ENCODE measurements at regions not wholly inside any gene's neighbourhood (a gene's known extent, or its start where the extent isn't known, plus 50 kb on each side); places are given as distances from the start of the nearest gene placed in this dataset.

DNA sequence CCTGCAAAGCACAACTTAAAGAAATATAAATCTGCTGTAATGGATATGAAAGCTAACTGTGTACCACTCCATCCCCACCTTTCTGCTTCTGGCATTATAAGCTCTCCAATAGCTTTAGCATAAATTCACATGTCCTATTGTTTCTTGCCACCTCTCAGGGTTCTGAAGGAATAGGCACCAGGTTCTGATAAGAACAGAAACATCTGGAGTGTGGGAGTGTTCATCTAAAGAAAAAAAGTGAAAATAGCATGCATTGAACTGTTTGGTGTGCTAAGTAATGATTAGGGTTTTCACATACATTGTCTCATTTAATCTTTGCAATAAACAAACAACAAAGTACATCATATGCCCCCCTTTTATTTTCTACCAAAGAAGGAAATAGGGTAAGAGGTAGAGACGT, 72.3 kb downstream of the FAM76B start:
- H3K27ac ChIP-seq (ENCODE audit: low read length), result no peak overlapping the region
- no peaks in the 10 kb centered on the region for H3K27me3 ChIP-seq (ENCODE audit: control insufficient read depth, insufficient read depth, low read length)
- no peaks in the 10 kb centered on the region for H3K4me1 ChIP-seq (ENCODE audit: control insufficient read depth, insufficient read depth, low read length)
- no peak for DNase-seq (ENCODE audit: low read depth, low spot score)
- H3K4me3 ChIP-seq (ENCODE audit: low read length), result no peak overlapping the region
- H3K36me3 ChIP-seq (ENCODE audit: control insufficient read depth, insufficient read depth, low read length), result no peaks in the 10 kb centered on the region
- no peaks in the 10 kb centered on the region; the same call in 1 of the 2 replicates for H3K9me3 ChIP-seq (ENCODE audit: control insufficient read depth, insufficient read depth, low read length)
- no CpG with 5 or more reads among the region's 1 CpG for WGBS (ENCODE audit: insufficient coverage, insufficient read length)

DNA sequence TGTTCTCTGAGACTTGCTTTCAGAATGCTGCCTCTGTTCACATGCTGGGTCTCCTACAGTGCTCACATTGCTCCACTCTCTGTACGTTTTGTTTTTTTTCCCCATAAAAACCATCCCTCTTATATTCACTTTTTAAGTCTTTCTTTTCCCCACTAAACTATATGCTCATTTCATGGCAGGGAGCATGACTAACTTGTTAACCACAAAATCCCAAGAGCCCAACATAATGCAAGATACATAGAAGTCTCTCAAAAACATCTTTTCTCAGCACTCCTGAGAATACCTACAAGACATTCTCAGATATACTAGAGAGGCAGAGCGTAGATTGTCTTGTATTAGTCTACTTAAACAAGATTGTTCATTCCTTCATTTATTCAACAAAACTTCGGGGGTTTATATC, 73.3 kb downstream of the FAM76B start:
- H3K27ac ChIP-seq (ENCODE audit: low read length), result no peak overlapping the region
- 100% methylated on average over 1 of the region's 3 CpGs for WGBS (ENCODE audit: insufficient coverage, insufficient read length)
- H3K36me3 ChIP-seq (ENCODE audit: control insufficient read depth, insufficient read depth, low read length), result no peaks in the 10 kb centered on the region
- DNase-seq (ENCODE audit: low read depth, low spot score), result no peak
- no peaks in the 10 kb centered on the region for H3K27me3 ChIP-seq (ENCODE audit: control insufficient read depth, insufficient read depth, low read length)
- no peaks in the 10 kb centered on the region for H3K4me1 ChIP-seq (ENCODE audit: control insufficient read depth, insufficient read depth, low read length)
- no peaks in the 10 kb centered on the region; the same call in 1 of the 2 replicates for H3K9me3 ChIP-seq (ENCODE audit: control insufficient read depth, insufficient read depth, low read length)
- H3K4me3 ChIP-seq (ENCODE audit: low read length), result no peak overlapping the region

DNA sequence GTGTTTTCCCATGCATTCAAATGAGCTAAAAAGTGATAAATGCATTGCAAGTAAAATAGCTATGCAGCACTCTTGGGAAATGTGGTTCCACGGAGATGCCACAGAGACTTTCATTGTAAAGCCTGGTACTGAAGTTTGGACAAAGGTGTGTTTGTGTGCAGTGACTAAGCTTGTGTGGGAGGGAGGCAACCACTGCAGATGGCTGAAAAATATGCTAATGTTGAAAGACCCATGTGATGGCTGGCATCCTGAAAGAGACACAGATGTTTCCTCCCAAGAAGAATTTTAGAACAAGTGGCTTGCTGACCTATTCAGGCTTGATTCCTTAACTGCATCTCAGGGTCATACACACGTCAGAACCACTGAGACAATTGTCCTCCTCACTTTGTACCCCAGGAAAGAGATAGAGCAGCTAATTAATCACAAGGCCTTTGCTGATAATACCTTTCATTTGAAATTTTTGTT, 73.8 kb downstream of the FAM76B start:
- WGBS (ENCODE audit: insufficient coverage, insufficient read length), result no CpG with 5 or more reads among the region's 2 CpGs
- no peak overlapping the region for H3K27ac ChIP-seq (ENCODE audit: low read length)
- H3K4me3 ChIP-seq (ENCODE audit: low read length), result no peak overlapping the region
- no peaks in the 10 kb centered on the region for H3K4me1 ChIP-seq (ENCODE audit: control insufficient read depth, insufficient read depth, low read length)
- H3K9me3 ChIP-seq (ENCODE audit: control insufficient read depth, insufficient read depth, low read length), result no peaks in the 10 kb centered on the region; the same call in 1 of the 2 replicates
- DNase-seq (ENCODE audit: low read depth, low spot score), result no peak
- H3K27me3 ChIP-seq (ENCODE audit: control insufficient read depth, insufficient read depth, low read length), result no peaks in the 10 kb centered on the region
- H3K36me3 ChIP-seq (ENCODE audit: control insufficient read depth, insufficient read depth, low read length), result no peaks in the 10 kb centered on the region

DNA sequence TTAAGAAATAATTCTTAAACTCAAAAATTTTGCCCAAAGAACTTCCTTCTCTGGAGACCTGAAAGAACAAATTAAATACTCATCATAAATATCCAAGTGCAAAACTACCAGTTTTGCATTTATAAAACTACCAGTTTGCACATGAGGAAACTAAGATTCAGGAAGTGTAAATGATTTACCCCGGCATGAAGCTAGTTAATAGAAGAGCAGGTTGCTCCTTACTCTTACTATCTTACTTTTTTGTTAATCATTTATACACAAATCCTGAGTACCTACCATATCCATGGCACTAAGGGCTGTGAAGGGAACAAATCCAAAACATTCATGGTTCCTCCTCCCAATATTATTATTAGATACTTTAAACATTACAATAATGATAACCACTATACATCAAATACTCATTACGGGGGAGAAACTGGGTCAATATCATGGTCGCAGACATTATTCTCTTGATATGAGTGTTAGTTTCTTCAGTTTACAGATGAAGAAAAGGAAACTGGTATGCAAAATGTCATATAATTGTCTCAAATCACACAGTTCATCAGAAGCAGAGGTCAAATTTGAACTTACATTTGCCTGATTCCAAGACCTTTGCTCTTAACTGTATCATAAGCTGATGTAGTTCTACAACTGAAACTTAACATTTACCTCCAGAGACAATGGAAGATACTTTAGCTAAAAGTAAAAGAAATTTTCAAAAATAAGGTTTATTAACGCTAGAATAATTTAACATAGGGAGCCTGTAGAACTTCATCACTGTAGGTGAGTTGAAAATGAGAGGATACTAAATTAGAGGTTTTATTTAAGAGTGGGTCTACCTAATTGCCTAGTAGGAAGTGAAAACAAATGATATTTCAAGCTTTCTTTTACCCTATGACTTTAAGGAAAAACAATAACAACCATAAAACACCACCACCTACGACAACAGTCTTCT, 74.5 kb downstream of the FAM76B start:
- Histone ChIP-seq H3K4me3 (ENCODE audit: low read length) (no peak overlapping the region), H3K27me3 (ENCODE audit: control insufficient read depth, insufficient read depth, low read length) (no peaks in the 10 kb centered on the region)

DNA sequence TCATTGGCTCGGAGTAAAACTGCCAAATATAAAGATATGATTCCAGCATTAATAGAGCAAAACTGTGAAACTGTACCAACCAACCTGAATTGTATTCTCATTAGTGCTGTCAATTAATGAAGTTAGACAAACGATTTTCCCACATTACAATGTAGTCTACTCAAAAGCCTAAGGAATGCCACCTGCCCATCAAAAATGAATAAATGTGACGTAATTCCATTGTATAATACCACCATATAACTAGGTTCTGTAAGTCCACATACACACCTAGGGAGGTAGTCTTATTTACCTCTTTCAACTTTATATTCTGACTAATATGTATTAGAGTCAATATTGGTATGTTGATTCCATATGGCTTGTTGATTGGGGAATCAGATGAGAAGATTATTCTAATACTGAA, 76.2 kb downstream of the FAM76B start:
- no peak overlapping the region for H3K27ac ChIP-seq (ENCODE audit: low read length)
- H3K27me3 ChIP-seq (ENCODE audit: control insufficient read depth, insufficient read depth, low read length), result no peaks in the 10 kb centered on the region
- DNase-seq (ENCODE audit: low read depth, low spot score), result no peak
- H3K4me3 ChIP-seq (ENCODE audit: low read length), result no peak overlapping the region
- H3K36me3 ChIP-seq (ENCODE audit: control insufficient read depth, insufficient read depth, low read length), result no peaks in the 10 kb centered on the region
- H3K4me1 ChIP-seq (ENCODE audit: control insufficient read depth, insufficient read depth, low read length), result no peaks in the 10 kb centered on the region
- WGBS (ENCODE audit: insufficient coverage, insufficient read length), result no CpG with 5 or more reads among the region's 3 CpGs
- no peaks in the 10 kb centered on the region for H3K9me3 ChIP-seq (ENCODE audit: control insufficient read depth, insufficient read depth, low read length)

More for the DNA sequence above, 74.5 kb downstream of the FAM76B start:
- DNase-seq (ENCODE audit: low read depth, low spot score), result no peak
- H3K36me3 ChIP-seq (ENCODE audit: control insufficient read depth, insufficient read depth, low read length), result no peaks in the 10 kb centered on the region
- no peak overlapping the region for H3K27ac ChIP-seq (ENCODE audit: low read length)
- no peaks in the 10 kb centered on the region; the same call in 1 of the 2 replicates for H3K9me3 ChIP-seq (ENCODE audit: control insufficient read depth, insufficient read depth, low read length)
- WGBS (ENCODE audit: insufficient coverage, insufficient read length), result no CpG with 5 or more reads among the region's 5 CpGs
- H3K4me1 ChIP-seq (ENCODE audit: control insufficient read depth, insufficient read depth, low read length), result no peaks in the 10 kb centered on the region

DNA sequence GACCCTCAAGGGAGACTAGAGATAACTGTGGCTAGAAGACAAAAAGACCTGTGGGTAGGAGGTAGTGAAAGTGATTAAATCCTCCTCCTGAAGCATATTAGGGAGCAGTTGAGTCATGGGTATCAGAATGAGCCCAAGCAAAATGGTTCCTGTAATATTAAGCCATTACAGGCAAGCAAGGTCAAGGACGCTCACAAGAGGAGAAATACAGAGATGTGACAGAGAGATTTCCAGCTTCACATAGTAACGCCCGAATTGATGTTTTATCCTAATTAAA, 77.7 kb downstream of the FAM76B start:
- Histone ChIP-seq H3K36me3 (ENCODE audit: control insufficient read depth, insufficient read depth, low read length) (no peaks in the 10 kb centered on the region), H3K9me3 (ENCODE audit: control insufficient read depth, insufficient read depth, low read length) (no peaks in the 10 kb centered on the region), H3K27ac (ENCODE audit: low read length) (no peak overlapping the region), H3K4me1 (ENCODE audit: control insufficient read depth, insufficient read depth, low read length) (no peaks in the 10 kb centered on the region), H3K27me3 (ENCODE audit: control insufficient read depth, insufficient read depth, low read length) (no peaks in the 10 kb centered on the region), H3K4me3 (ENCODE audit: low read length) (no peak overlapping the region)
- WGBS (ENCODE audit: insufficient coverage, insufficient read length), result no CpG with 5 or more reads among the region's 3 CpGs
- DNase-seq (ENCODE audit: low read depth, low spot score), result no peak

DNA sequence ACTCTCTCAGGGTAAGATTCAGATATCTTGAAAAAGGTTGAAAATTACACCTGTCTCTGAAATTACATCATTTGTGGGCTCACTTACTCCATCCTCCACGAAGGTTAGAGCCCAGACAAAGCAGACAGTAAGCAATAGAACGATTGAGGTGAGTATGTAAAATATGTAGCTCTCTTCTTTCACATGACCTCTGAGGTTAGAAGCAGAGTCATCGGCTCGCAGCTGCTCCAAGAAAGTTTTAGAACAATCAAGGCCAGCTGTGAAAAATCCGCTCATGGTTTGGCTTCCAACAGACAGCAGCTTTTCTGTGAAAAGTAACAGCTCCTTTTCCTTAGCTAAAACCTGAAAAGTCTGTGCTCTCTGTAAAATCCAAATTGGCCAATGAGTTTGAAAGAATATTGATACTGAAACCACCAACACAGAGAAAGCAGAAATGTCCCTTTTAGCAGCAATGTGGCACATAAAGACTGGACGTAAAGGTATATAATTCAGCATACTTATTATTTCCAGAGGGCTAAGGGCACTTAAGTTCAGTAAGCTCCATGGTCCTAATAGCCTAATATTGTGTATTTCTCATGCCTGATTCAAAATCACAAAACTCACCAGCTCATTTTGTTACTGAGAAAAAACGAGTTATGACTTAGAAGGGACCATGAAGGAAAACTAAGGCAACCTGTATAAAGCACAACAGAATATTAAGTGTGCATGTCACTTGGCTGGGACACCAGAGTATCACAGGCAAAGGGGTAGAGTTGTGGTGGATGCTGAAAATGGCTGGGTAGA, 78.2 kb downstream of the FAM76B start:
- Histone ChIP-seq H3K36me3 (ENCODE audit: control insufficient read depth, insufficient read depth, low read length) (no peaks in the 10 kb centered on the region), H3K27ac (ENCODE audit: low read length) (no peak overlapping the region), H3K9me3 (ENCODE audit: control insufficient read depth, insufficient read depth, low read length) (no peaks in the 10 kb centered on the region), H3K4me1 (ENCODE audit: control insufficient read depth, insufficient read depth, low read length) (no peaks in the 10 kb centered on the region), H3K4me3 (ENCODE audit: low read length) (no peak overlapping the region), H3K27me3 (ENCODE audit: control insufficient read depth, insufficient read depth, low read length) (no peaks in the 10 kb centered on the region)
- DNase-seq (ENCODE audit: low read depth, low spot score), result no peak
- no CpG with 5 or more reads among the region's 7 CpGs for WGBS (ENCODE audit: insufficient coverage, insufficient read length)

DNA sequence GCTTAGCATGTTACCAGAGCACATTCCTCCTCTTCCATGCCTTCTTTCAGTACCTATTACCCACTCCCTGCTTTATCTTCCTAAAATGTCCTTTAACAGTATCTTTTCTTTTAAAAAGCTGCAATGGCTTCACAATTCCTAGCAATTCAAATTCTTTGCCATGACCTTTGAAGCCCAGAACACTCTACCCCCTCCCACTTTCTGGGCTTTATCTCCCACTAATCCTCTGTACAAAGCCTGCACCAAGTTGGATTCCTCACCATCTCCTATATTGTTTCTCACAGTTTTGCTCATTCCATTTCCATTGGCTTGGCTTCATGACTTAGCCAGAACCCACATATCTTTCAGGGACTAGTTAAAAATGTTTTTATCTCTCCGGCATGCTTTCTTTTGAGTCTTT, 80.9 kb downstream of the FAM76B start:
- DNase-seq (ENCODE audit: low read depth, low spot score), result no peak
- no peaks in the 10 kb centered on the region for H3K9me3 ChIP-seq (ENCODE audit: control insufficient read depth, insufficient read depth, low read length)
- H3K27me3 ChIP-seq (ENCODE audit: control insufficient read depth, insufficient read depth, low read length), result no peaks in the 10 kb centered on the region
- no peak overlapping the region for H3K27ac ChIP-seq (ENCODE audit: low read length)
- no peaks in the 10 kb centered on the region for H3K4me1 ChIP-seq (ENCODE audit: control insufficient read depth, insufficient read depth, low read length)
- H3K4me3 ChIP-seq (ENCODE audit: low read length), result no peak overlapping the region
- H3K36me3 ChIP-seq (ENCODE audit: control insufficient read depth, insufficient read depth, low read length), result no peaks in the 10 kb centered on the region
- WGBS (ENCODE audit: insufficient coverage, insufficient read length), result no CpG with 5 or more reads among the region's 1 CpG

DNA sequence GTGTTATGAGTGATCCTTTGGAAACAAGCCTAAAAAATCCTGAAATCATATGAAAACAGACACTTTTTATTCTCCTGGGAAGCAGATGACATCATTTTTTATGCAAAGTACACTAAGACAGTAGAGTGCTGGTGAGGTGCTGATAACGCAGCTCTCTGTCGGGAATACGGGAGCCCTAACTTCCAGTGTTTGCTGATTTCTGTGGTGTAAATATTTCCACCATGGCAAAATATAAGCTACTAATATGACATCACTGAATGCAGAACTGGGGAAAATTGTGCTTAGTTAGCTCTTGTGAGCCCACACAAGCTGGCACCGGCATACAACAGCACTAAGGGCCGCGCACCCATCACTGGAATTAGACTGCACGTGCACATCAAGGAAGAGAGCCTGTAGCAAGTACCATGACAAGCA, 82.6 kb downstream of the FAM76B start:
- Histone ChIP-seq H3K27ac (ENCODE audit: low read length) (no peak overlapping the region), H3K4me1 (ENCODE audit: control insufficient read depth, insufficient read depth, low read length) (peaks cover 1% of the 10 kb centered on the region; the same call in 1 of the 2 replicates), H3K27me3 (ENCODE audit: control insufficient read depth, insufficient read depth, low read length) (no peaks in the 10 kb centered on the region), H3K4me3 (ENCODE audit: low read length) (no peak overlapping the region), H3K9me3 (ENCODE audit: control insufficient read depth, insufficient read depth, low read length) (no peaks in the 10 kb centered on the region), H3K36me3 (ENCODE audit: control insufficient read depth, insufficient read depth, low read length) (no peaks in the 10 kb centered on the region)
- WGBS (ENCODE audit: insufficient coverage, insufficient read length), result no CpG with 5 or more reads among the region's 7 CpGs
- DNase-seq (ENCODE audit: low read depth, low spot score), result no peak

DNA sequence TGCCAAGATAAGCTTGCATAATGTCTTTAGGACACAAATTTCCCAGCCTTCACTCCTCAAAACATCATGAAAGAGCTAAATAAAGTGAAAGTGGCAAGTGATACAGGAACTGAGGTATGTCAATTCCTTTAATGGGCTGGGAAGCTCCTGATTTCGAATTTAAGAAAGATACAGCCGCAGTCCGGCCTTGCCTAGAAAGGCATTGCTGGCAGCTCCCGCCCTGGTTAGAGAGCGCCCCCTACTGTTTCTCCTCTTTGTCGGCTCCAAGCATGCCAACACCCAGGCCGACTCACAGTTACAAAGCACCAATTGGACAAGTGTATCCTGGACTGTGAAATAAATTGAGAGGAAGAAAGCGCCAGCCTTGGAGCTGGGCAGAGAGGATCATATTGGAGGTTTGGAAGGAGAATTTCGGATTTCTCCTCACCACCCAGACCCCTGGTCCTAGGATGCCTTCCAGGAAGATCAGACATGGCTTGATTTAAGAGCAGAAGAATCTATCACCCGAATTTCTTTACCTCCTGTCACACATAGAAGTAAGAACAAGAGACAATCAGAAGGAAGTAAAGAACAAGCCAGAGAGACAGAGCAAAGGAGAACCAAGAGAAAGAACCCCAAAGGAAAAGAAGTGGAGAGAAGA, 84.0 kb downstream of the FAM76B start:
- no peaks in the 10 kb centered on the region for H3K9me3 ChIP-seq (ENCODE audit: control insufficient read depth, insufficient read depth, low read length)
- no peak overlapping the region for H3K4me3 ChIP-seq (ENCODE audit: low read length)
- H3K36me3 ChIP-seq (ENCODE audit: control insufficient read depth, insufficient read depth, low read length), result no peaks in the 10 kb centered on the region
- H3K27ac ChIP-seq (ENCODE audit: low read length), result no peak overlapping the region
- peak; percentile 52 for DNase-seq (ENCODE audit: low read depth, low spot score)
- H3K4me1 ChIP-seq (ENCODE audit: control insufficient read depth, insufficient read depth, low read length), result peaks cover 1% of the 10 kb centered on the region; the same call in 1 of the 2 replicates
- H3K27me3 ChIP-seq (ENCODE audit: control insufficient read depth, insufficient read depth, low read length), result no peaks in the 10 kb centered on the region
- no CpG with 5 or more reads among the region's 10 CpGs for WGBS (ENCODE audit: insufficient coverage, insufficient read length)

Data from iPS DF 6.9 (cell line).